Parathyroid adenoma (tissue), 2 donors: ENCODE measurements at regions not wholly inside any gene's neighbourhood (a gene's known extent, or its start where the extent isn't known, plus 50 kb on each side); places are given as distances from the start of the nearest gene placed in this dataset.

ENCODE experiments used
- H2AFZ ChIP-seq: fragments of 300-600 bp; sonication (generic); one replicate; pipeline ENCODE4 v1.7.0; 2017; ENCODE audit warnings: antibody characterized with exemption, mild to moderate bottlenecking
- H3K27ac ChIP-seq: fragments of 300-600 bp; sonication (generic); one replicate; pipeline ENCODE4 v1.7.0; 2017
- H3K27me3 ChIP-seq: fragments of 300-600 bp; sonication (generic); one replicate; pipeline ENCODE4 v1.7.0; 2017; ENCODE audit warnings: low read length; ENCODE audit not compliant: control insufficient read depth, insufficient read depth
- H3K36me3 ChIP-seq: fragments of 300-600 bp; sonication (generic); one replicate; pipeline ENCODE4 v1.7.0; 2017; ENCODE audit warnings: low read length; ENCODE audit not compliant: control insufficient read depth, insufficient read depth
- H3K4me1 ChIP-seq: fragments of 300-600 bp; sonication (generic); one replicate; pipeline ENCODE4 v1.7.0; 2017; ENCODE audit warnings: control low read depth
- H3K4me2 ChIP-seq: fragments of 300-600 bp; sonication (generic); one replicate; pipeline ENCODE4 v1.7.0; 2017; ENCODE audit warnings: low read length
- H3K4me3 ChIP-seq: fragments of 300-600 bp; sonication (generic); one replicate; pipeline ENCODE4 v1.7.0; 2017; ENCODE audit warnings: low read depth, low read length
- H3K79me2 ChIP-seq: fragments of 300-600 bp; sonication (generic); one replicate; pipeline ENCODE4 v1.7.0; 2017; ENCODE audit warnings: control low read depth
- H3K9ac ChIP-seq: fragments of 300-600 bp; sonication (generic); one replicate; pipeline ENCODE4 v1.7.0; 2017; ENCODE audit warnings: mild to moderate bottlenecking
- H3K9me3 ChIP-seq: fragments of 300-600 bp; sonication (generic); one replicate; pipeline ENCODE4 v1.7.0; 2017; ENCODE audit warnings: low read length; ENCODE audit not compliant: control insufficient read depth
- CTCF ChIP-seq: fragments of 300-600 bp; sonication (generic); IDR thresholded peaks from one replicate; pipeline ENCODE4 v1.7.0; 2017; ENCODE audit warnings: antibody characterized with exemption, mild to moderate bottlenecking
- donor health status: primary hyperparathyroidism.

GRCh38 chr1:239221656-239222055 lies 164.7 kb upstream of the CHRM3 start:
- H3K4me1 ChIP-seq: no peaks in the 10 kb centered on the region
- no peaks in the 10 kb centered on the region for H3K79me2 ChIP-seq
- no peak overlapping the region for H3K27ac ChIP-seq
- H3K9me3 ChIP-seq: no peaks in the 10 kb centered on the region
- H3K4me2 ChIP-seq: no peak overlapping the region
- no peak overlapping the region for H3K9ac ChIP-seq
- H3K27me3 ChIP-seq: no peaks in the 10 kb centered on the region
- H3K4me3 ChIP-seq: no peak overlapping the region
- no peaks in the 10 kb centered on the region for H3K36me3 ChIP-seq
- TF ChIP-seq CTCF: no peak
- no peak overlapping the region for H2AFZ ChIP-seq

GRCh38 chr1:239219679-239220078 lies 166.7 kb upstream of the CHRM3 start:
- TF ChIP-seq CTCF: no peak

GRCh38 chr1:239218301-239218700 lies 168.1 kb upstream of the CHRM3 start:
- no peak overlapping the region for H2AFZ ChIP-seq
- no peaks in the 10 kb centered on the region for H3K9me3 ChIP-seq
- H3K27ac ChIP-seq: no peak overlapping the region
- no peak overlapping the region for H3K4me2 ChIP-seq
- no peaks in the 10 kb centered on the region for H3K79me2 ChIP-seq
- no peak for TF ChIP-seq CTCF
- H3K4me1 ChIP-seq: no peaks in the 10 kb centered on the region
- no peak overlapping the region for H3K4me3 ChIP-seq
- no peak overlapping the region for H3K9ac ChIP-seq
- no peaks in the 10 kb centered on the region for H3K27me3 ChIP-seq
- no peaks in the 10 kb centered on the region for H3K36me3 ChIP-seq

More at GRCh38 chr1:239219679-239220078, 166.7 kb upstream of the CHRM3 start:
- Histone ChIP-seq H3K27ac (no peak overlapping the region), H3K79me2 (no peaks in the 10 kb centered on the region), H3K4me1 (no peaks in the 10 kb centered on the region), H3K4me3 (no peak overlapping the region), H2AFZ (no peak overlapping the region), H3K27me3 (no peaks in the 10 kb centered on the region), H3K4me2 (no peak overlapping the region), H3K9me3 (no peaks in the 10 kb centered on the region), H3K36me3 (no peaks in the 10 kb centered on the region), H3K9ac (no peak overlapping the region)

GRCh38 chr1:239212811-239213220 lies 173.6 kb upstream of the CHRM3 start:
- H3K9me3 ChIP-seq: no peaks in the 10 kb centered on the region
- H2AFZ ChIP-seq: no peak overlapping the region
- no peaks in the 10 kb centered on the region for H3K36me3 ChIP-seq
- H3K27me3 ChIP-seq: no peaks in the 10 kb centered on the region
- no peak overlapping the region for H3K9ac ChIP-seq
- no peak for TF ChIP-seq CTCF
- H3K4me1 ChIP-seq: no peaks in the 10 kb centered on the region
- no peak overlapping the region for H3K4me3 ChIP-seq
- H3K27ac ChIP-seq: no peak overlapping the region
- H3K4me2 ChIP-seq: no peak overlapping the region
- no peaks in the 10 kb centered on the region for H3K79me2 ChIP-seq

- no peaks in the 10 kb centered on the region for H3K27me3 ChIP-seq
- H3K79me2 ChIP-seq: no peaks in the 10 kb centered on the region
- H3K27ac ChIP-seq: no peak overlapping the region
- no peak overlapping the region for H3K9ac ChIP-seq
- no peaks in the 10 kb centered on the region for H3K36me3 ChIP-seq
- H3K4me2 ChIP-seq: no peak overlapping the region
- no peak overlapping the region for H2AFZ ChIP-seq
- no peak for TF ChIP-seq CTCF
- H3K4me3 ChIP-seq: no peak overlapping the region
- H3K4me1 ChIP-seq: no peaks in the 10 kb centered on the region
- H3K9me3 ChIP-seq: no peaks in the 10 kb centered on the region
These were observed 176.8 kb upstream of the CHRM3 start for GRCh38 chr1:239209591-239209990.
